ENCODE measurements at regions not wholly inside any gene's neighbourhood (a gene's known extent, or its start where the extent isn't known, plus 50 kb on each side); places are given as distances from the start of the nearest gene placed in this dataset.
A peak's percentile ranks its signal among the peaks of the same experiment; 100 is the strongest.

DNA sequence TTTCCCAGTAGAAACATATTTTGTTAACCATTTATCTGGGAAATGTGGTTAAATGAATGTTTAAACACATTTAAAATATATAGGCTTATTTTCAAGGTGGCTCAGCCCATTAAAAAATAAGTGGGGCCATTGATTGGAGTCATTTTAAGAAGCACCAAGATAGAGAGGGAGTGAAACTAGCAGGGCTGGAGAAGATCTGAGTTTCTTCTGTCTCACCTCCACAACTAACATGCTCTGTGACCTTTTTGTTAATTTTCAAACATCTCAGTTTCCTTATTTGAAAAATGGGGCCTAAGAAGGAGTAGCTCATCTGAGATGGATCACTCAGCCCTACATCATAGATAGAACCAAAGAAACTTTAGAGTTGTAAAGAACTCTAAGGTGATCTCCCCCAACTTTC is 254.8 kb downstream of the KCNS3 start:
- Histone ChIP-seq H3K4me3 (ENCODE audit: low read depth, low read length) (no peak overlapping the region), H3K36me3 (ENCODE audit: control insufficient read depth, insufficient read depth, low read length) (no peaks in the 10 kb centered on the region), H3K27me3 (ENCODE audit: control insufficient read depth, insufficient read depth, low read length) (no peaks in the 10 kb centered on the region)
- TF ChIP-seq, protein P1, sequence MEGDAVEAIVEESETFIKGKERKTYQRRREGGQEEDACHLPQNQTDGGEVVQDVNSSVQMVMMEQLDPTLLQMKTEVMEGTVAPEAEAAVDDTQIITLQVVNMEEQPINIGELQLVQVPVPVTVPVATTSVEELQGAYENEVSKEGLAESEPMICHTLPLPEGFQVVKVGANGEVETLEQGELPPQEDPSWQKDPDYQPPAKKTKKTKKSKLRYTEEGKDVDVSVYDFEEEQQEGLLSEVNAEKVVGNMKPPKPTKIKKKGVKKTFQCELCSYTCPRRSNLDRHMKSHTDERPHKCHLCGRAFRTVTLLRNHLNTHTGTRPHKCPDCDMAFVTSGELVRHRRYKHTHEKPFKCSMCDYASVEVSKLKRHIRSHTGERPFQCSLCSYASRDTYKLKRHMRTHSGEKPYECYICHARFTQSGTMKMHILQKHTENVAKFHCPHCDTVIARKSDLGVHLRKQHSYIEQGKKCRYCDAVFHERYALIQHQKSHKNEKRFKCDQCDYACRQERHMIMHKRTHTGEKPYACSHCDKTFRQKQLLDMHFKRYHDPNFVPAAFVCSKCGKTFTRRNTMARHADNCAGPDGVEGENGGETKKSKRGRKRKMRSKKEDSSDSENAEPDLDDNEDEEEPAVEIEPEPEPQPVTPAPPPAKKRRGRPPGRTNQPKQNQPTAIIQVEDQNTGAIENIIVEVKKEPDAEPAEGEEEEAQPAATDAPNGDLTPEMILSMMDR (IDR thresholded peaks at IDR 0.05; ENCODE audit: insufficient read depth, low read length, poor library complexity, severe bottlenecking): no peak
- no peak for DNase-seq (ENCODE audit: low read depth)

DNA sequence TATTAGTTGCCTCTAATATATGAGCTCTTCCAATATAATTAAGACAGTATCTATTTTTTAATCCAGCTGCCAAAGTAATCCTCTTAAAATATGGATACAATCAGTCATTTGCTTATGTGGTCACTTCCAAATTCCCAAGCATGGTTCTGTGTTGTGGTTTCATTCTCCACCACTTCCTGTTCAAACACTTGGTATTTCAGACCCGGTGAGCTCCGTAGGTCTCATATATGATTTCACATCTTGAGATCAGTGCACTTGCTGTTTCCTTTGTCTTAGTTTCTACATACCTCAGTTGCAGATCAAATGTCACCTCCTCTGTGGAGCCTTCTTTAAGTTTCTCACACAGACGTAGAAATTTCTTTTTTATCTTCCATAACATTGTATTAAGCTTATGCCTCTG is 254.2 kb downstream of the KCNS3 start:
- Histone ChIP-seq H3K27me3 (ENCODE audit: control insufficient read depth, insufficient read depth, low read length) (no peaks in the 10 kb centered on the region), H3K36me3 (ENCODE audit: control insufficient read depth, insufficient read depth, low read length) (no peaks in the 10 kb centered on the region), H3K4me3 (ENCODE audit: low read depth, low read length) (no peak overlapping the region)
- peak; percentile 23 for DNase-seq (ENCODE audit: low read depth)
- TF ChIP-seq, protein P1 (IDR thresholded peaks at IDR 0.05; ENCODE audit: insufficient read depth, low read length, poor library complexity, severe bottlenecking): no peak

GRCh38 chr2:18131761-18132160 is 253.3 kb downstream of the KCNS3 start:
- Histone ChIP-seq H3K4me3 (ENCODE audit: low read depth, low read length) (no peak overlapping the region), H3K27me3 (ENCODE audit: control insufficient read depth, insufficient read depth, low read length) (no peaks in the 10 kb centered on the region), H3K36me3 (ENCODE audit: control insufficient read depth, insufficient read depth, low read length) (no peaks in the 10 kb centered on the region)
- no peak for DNase-seq (ENCODE audit: low read depth)
- TF ChIP-seq, protein P1 (IDR thresholded peaks at IDR 0.05; ENCODE audit: insufficient read depth, low read length, poor library complexity, severe bottlenecking): no peak

DNA sequence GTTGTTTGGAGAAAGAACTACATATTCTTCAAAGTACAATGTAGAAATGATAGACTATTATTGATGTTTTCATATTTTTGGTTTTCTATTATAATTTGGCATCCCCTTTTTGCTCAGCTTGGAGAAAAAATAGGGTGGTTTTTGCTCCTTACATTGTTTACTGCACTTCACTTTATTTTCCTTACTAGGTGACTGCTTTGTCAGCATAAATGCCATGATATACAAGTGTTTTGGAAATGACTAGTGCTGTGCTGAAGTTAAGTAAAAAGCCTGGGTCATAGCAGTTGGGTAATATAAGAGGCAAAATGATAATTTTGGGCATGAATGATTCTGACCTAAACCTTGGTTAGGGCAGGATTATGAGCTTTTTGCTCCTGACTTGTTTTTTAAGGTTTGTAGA is 250.9 kb downstream of the KCNS3 start:
- DNase-seq (ENCODE audit: low read depth): no peak
- TF ChIP-seq, protein P1 (IDR thresholded peaks at IDR 0.05; ENCODE audit: insufficient read depth, low read length, poor library complexity, severe bottlenecking): no peak
- Histone ChIP-seq H3K27me3 (ENCODE audit: control insufficient read depth, insufficient read depth, low read length) (no peaks in the 10 kb centered on the region), H3K4me3 (ENCODE audit: low read depth, low read length) (no peak overlapping the region), H3K36me3 (ENCODE audit: control insufficient read depth, insufficient read depth, low read length) (no peaks in the 10 kb centered on the region)

- no peaks in the 10 kb centered on the region for H3K36me3 ChIP-seq (ENCODE audit: control insufficient read depth, insufficient read depth, low read length)
- H3K4me3 ChIP-seq (ENCODE audit: low read depth, low read length): no peak overlapping the region
- no peak for DNase-seq (ENCODE audit: low read depth)
- TF ChIP-seq, protein P1 (IDR thresholded peaks at IDR 0.05; ENCODE audit: insufficient read depth, low read length, poor library complexity, severe bottlenecking): no peak
- no peaks in the 10 kb centered on the region for H3K27me3 ChIP-seq (ENCODE audit: control insufficient read depth, insufficient read depth, low read length)
These were observed 246.8 kb downstream of the KCNS3 start for GRCh38 chr2:18125303-18125702.

DNA sequence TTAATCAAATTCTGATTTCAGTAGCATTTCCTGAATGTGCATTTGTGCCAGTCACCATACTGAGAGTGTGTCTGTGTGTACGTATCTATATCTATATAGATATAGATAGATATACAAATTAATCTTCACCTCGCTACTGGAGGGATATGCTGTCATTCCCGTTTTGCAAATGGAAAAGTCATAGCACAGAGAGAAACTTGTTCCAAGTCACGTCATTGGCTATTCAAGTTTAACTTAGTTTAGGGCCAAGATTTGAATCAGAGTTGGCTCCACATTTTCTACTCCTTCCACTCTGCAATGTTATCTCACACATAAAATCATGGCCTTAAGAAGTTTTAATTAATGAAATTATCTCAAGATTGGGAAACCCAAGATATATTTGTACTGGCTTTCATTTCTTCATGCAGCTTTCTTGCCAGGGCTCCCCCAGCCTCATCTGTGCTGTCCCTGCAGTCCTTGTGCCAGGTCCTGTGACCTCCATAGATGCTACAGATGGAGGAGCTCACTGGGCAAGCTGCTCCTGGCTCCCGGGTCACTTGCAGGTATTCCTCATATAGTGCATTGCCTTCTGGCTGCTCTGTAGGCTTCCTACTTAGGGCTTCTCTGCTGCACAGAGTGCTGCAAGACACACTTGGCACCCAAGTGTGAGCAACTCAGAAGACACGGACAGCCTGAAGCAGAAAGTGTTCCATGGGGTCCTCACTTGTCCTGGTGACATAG is 245.8 kb downstream of the KCNS3 start:
- H3K27me3 ChIP-seq (ENCODE audit: control insufficient read depth, insufficient read depth, low read length): no peaks in the 10 kb centered on the region
- TF ChIP-seq, protein P1 (IDR thresholded peaks at IDR 0.05; ENCODE audit: insufficient read depth, low read length, poor library complexity, severe bottlenecking): no peak
- no peaks in the 10 kb centered on the region for H3K36me3 ChIP-seq (ENCODE audit: control insufficient read depth, insufficient read depth, low read length)
- H3K4me3 ChIP-seq (ENCODE audit: low read depth, low read length): no peak overlapping the region
- no peak for DNase-seq (ENCODE audit: low read depth)
